ENCODE measurements at regions not wholly inside any gene's neighbourhood (a gene's known extent, or its start where the extent isn't known, plus 50 kb on each side); places are given as distances from the start of the nearest gene placed in this dataset.

DNA sequence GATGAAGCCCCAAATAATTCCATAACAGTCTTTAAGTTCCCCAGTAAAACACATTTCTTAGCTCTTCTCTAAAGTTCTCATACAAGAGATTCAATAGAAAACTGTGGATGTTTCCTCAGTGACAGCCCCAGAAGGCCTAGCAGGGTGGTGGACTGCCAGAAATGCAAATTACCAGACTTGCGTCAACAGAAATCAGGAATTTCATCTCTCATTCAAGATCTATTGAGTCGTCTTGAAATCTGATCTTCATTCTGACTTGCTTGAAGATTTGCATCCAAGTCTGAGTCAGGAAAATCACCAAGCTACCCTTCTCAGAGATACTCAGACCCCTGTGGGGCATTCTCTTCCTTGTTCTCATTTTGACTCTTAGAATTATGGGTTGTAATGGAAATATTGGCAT lies 68.9 kb upstream of the NDP start:
- no peak overlapping the region for H3K27ac ChIP-seq (ENCODE audit: low read length)
- H3K4me3 ChIP-seq (ENCODE audit: low read depth in 1 of 2, low read length in 2 of 2) = no peak overlapping the region
- H3K4me1 ChIP-seq (ENCODE audit: insufficient read depth, low read length) = no peaks in the 10 kb centered on the region
- no peaks in the 10 kb centered on the region for H3K79me2 ChIP-seq (ENCODE audit: insufficient read depth, low read length)
- no peaks in the 10 kb centered on the region for H3K36me3 ChIP-seq (ENCODE audit: insufficient read depth, low read length)
- no peaks in the 10 kb centered on the region for H3K27me3 ChIP-seq (ENCODE audit: insufficient read depth, low read length, poor library complexity)
- H3K9ac ChIP-seq (ENCODE audit: low read depth, low read length) = no peak overlapping the region
- DNase-seq (no peak), ATAC-seq (ENCODE audit: insufficient read depth, low read depth) (no peak)
- no peak overlapping the region for H2AFZ ChIP-seq (ENCODE audit: low read depth, low read length)
- TF ChIP-seq, protein P1, sequence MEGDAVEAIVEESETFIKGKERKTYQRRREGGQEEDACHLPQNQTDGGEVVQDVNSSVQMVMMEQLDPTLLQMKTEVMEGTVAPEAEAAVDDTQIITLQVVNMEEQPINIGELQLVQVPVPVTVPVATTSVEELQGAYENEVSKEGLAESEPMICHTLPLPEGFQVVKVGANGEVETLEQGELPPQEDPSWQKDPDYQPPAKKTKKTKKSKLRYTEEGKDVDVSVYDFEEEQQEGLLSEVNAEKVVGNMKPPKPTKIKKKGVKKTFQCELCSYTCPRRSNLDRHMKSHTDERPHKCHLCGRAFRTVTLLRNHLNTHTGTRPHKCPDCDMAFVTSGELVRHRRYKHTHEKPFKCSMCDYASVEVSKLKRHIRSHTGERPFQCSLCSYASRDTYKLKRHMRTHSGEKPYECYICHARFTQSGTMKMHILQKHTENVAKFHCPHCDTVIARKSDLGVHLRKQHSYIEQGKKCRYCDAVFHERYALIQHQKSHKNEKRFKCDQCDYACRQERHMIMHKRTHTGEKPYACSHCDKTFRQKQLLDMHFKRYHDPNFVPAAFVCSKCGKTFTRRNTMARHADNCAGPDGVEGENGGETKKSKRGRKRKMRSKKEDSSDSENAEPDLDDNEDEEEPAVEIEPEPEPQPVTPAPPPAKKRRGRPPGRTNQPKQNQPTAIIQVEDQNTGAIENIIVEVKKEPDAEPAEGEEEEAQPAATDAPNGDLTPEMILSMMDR (IDR thresholded peaks at IDR 0.05; ENCODE audit: borderline replicate concordance, extremely low read depth, low read length, poor library complexity, severe bottlenecking) = no peak
- no peak for TF ChIP-seq EZH2 (IDR thresholded peaks at IDR 0.05; ENCODE audit: borderline replicate concordance, low read depth, low read length, severe bottlenecking)
- H4K20me1 ChIP-seq (ENCODE audit: insufficient read depth, low read length) = no peaks in the 10 kb centered on the region
- H3K9me3 ChIP-seq (ENCODE audit: insufficient read depth, low read length, severe bottlenecking) = no peaks in the 10 kb centered on the region
- H3K4me2 ChIP-seq (ENCODE audit: insufficient read depth, low read length) = no peak overlapping the region

DNA sequence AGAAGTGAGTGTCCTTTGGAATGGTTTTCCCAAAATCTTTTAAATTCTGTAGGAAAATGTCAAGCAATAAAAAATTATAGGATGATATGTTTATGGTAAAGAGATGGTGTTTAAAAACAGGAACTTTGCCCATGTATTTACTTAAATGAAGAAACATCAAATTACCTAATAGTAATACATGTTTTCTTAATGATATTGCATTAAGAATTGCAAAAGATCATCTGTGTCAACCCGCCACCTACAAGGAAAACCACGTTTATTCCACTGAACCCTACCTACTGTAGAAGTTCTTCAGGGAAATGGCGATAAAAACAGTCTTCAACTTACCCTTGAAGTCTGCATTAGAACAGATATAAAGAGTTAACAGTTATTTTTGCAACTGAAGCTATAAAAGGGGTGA lies 67.2 kb upstream of the NDP start:
- Histone ChIP-seq H4K20me1 (ENCODE audit: insufficient read depth, low read length) (no peaks in the 10 kb centered on the region), H3K4me1 (ENCODE audit: insufficient read depth, low read length) (no peaks in the 10 kb centered on the region), H2AFZ (ENCODE audit: low read depth, low read length) (no peak overlapping the region), H3K9me3 (ENCODE audit: insufficient read depth, low read length, severe bottlenecking) (no peaks in the 10 kb centered on the region), H3K4me2 (ENCODE audit: insufficient read depth, low read length) (no peak overlapping the region), H3K4me3 (ENCODE audit: low read depth in 1 of 2, low read length in 2 of 2) (no peak overlapping the region), H3K27ac (ENCODE audit: low read length) (no peak overlapping the region), H3K36me3 (ENCODE audit: insufficient read depth, low read length) (no peaks in the 10 kb centered on the region), H3K27me3 (ENCODE audit: insufficient read depth, low read length, poor library complexity) (no peaks in the 10 kb centered on the region), H3K79me2 (ENCODE audit: insufficient read depth, low read length) (no peaks in the 10 kb centered on the region), H3K9ac (ENCODE audit: low read depth, low read length) (no peak overlapping the region)
- TF ChIP-seq EZH2 (IDR thresholded peaks at IDR 0.05; ENCODE audit: borderline replicate concordance, low read depth, low read length, severe bottlenecking) = no peak
- TF ChIP-seq, protein P1 (IDR thresholded peaks at IDR 0.05; ENCODE audit: borderline replicate concordance, extremely low read depth, low read length, poor library complexity, severe bottlenecking) = no peak
- no peak for ATAC-seq (ENCODE audit: insufficient read depth, low read depth)
- DNase-seq = no peak

DNA sequence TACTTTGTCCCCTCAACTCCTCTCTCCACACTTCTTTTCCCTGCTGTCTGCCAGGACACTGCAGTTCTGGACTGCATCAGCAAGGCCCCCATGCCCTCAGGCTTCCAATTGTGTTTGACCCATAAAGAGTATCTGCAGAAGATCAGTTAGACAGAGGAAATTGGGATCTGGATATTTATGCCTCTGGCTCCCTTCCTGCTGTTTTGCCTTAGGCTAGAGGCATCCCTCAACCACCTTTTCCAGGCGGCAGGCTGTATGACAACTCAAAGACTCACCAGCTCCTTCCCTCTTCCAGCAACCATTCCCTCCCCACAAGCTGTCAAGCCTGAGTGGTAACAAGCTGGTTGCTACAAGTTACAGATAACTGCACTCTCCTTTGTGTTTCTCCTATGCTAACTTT lies 66.4 kb upstream of the NDP start:
- DNase-seq = no peak
- Histone ChIP-seq H3K4me2 (ENCODE audit: insufficient read depth, low read length) (no peak overlapping the region), H3K9ac (ENCODE audit: low read depth, low read length) (no peak overlapping the region), H3K27me3 (ENCODE audit: insufficient read depth, low read length, poor library complexity) (no peaks in the 10 kb centered on the region), H3K4me3 (ENCODE audit: low read depth in 1 of 2, low read length in 2 of 2) (no peak overlapping the region), H3K36me3 (ENCODE audit: insufficient read depth, low read length) (no peaks in the 10 kb centered on the region), H3K27ac (ENCODE audit: low read length) (no peak overlapping the region), H3K79me2 (ENCODE audit: insufficient read depth, low read length) (no peaks in the 10 kb centered on the region), H4K20me1 (ENCODE audit: insufficient read depth, low read length) (no peaks in the 10 kb centered on the region), H3K9me3 (ENCODE audit: insufficient read depth, low read length, severe bottlenecking) (no peaks in the 10 kb centered on the region), H3K4me1 (ENCODE audit: insufficient read depth, low read length) (no peaks in the 10 kb centered on the region), H2AFZ (ENCODE audit: low read depth, low read length) (no peak overlapping the region)
- no peak for ATAC-seq (ENCODE audit: insufficient read depth, low read depth)
- TF ChIP-seq, protein P1 (IDR thresholded peaks at IDR 0.05; ENCODE audit: borderline replicate concordance, extremely low read depth, low read length, poor library complexity, severe bottlenecking) = no peak
- no peak for TF ChIP-seq EZH2 (IDR thresholded peaks at IDR 0.05; ENCODE audit: borderline replicate concordance, low read depth, low read length, severe bottlenecking)

DNA sequence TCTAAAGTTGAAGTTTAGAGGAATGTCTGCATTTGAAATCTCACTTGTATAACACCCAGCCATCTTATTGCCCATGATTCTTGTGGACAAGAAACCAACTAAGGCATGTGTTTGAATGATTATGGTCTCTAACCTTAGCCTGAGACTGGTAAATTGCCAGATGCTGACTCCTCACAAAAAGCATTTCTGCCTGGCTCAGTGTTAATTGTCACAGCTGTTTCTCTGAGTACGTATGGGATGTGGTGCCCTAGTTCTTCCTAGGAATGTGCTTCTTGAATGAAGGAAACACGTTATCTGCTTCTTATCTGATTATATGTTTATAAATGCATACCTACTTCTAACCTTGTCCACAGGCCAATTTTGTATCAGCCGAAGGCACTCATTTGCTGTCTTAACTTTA lies 63.1 kb upstream of the NDP start:
- no peak overlapping the region for H3K4me3 ChIP-seq (ENCODE audit: low read depth in 1 of 2, low read length in 2 of 2)
- H4K20me1 ChIP-seq (ENCODE audit: insufficient read depth, low read length) = no peaks in the 10 kb centered on the region
- no peaks in the 10 kb centered on the region for H3K79me2 ChIP-seq (ENCODE audit: insufficient read depth, low read length)
- no peak overlapping the region for H2AFZ ChIP-seq (ENCODE audit: low read depth, low read length)
- H3K27ac ChIP-seq (ENCODE audit: low read length) = no peak overlapping the region
- H3K27me3 ChIP-seq (ENCODE audit: insufficient read depth, low read length, poor library complexity) = no peaks in the 10 kb centered on the region
- no peak overlapping the region for H3K4me2 ChIP-seq (ENCODE audit: insufficient read depth, low read length)
- DNase-seq (no peak), ATAC-seq (ENCODE audit: insufficient read depth, low read depth) (no peak)
- H3K4me1 ChIP-seq (ENCODE audit: insufficient read depth, low read length) = no peaks in the 10 kb centered on the region
- H3K36me3 ChIP-seq (ENCODE audit: insufficient read depth, low read length) = no peaks in the 10 kb centered on the region
- H3K9ac ChIP-seq (ENCODE audit: low read depth, low read length) = no peak overlapping the region
- H3K9me3 ChIP-seq (ENCODE audit: insufficient read depth, low read length, severe bottlenecking) = no peaks in the 10 kb centered on the region
- TF ChIP-seq, protein P1 (IDR thresholded peaks at IDR 0.05; ENCODE audit: borderline replicate concordance, extremely low read depth, low read length, poor library complexity, severe bottlenecking) = no peak
- no peak for TF ChIP-seq EZH2 (IDR thresholded peaks at IDR 0.05; ENCODE audit: borderline replicate concordance, low read depth, low read length, severe bottlenecking)
